Uterus (tissue), 3 donors: ENCODE measurements at regions not wholly inside any gene's neighbourhood (a gene's known extent, or its start where the extent isn't known, plus 50 kb on each side); places are given as distances from the start of the nearest gene placed in this dataset.

ENCODE experiments used
- DNase-seq, 2 donors: peaks; one replicate each; pipeline ENCODE4 v3.0.0-alpha.2; 2019 to 2020
- H3K27ac ChIP-seq, 2 donors: fragments of 200-600 bp; sonication (generic); 1 replicate in 1 of 2; 2 replicates in 1 of 2; pipeline ENCODE4 v1.5.1; 2016 to 2018
- H3K27me3 ChIP-seq, 2 donors: fragments of 200-600 bp; sonication (generic); one replicate each; pipeline ENCODE4 v1.5.1; 2018 to 2019; ENCODE audit warnings: control low read depth in 1 of 2
- H3K36me3 ChIP-seq, 2 donors: fragments of 200-600 bp; sonication (generic); one replicate each; pipeline ENCODE4 v1.5.1; 2019; ENCODE audit warnings: control low read depth in 1 of 2
- H3K4me1 ChIP-seq, 2 donors: fragments of 200-600 bp; sonication (generic); one replicate each; pipeline ENCODE4 v1.5.1; 2018 to 2019; ENCODE audit warnings: control low read depth in 1 of 2
- H3K4me3 ChIP-seq, 2 donors: fragments of 200-600 bp; sonication (generic); 1 replicate in 1 of 2; 2 replicates in 1 of 2; pipeline ENCODE4 v1.5.1; 2018 to 2019; ENCODE audit warnings: mild to moderate bottlenecking in 1 of 2
- H3K9me3 ChIP-seq, 2 donors: fragments of 200-600 bp; sonication (generic); one replicate each; pipeline ENCODE4 v1.5.1; 2019; ENCODE audit warnings: control low read depth in 1 of 2
- POLR2A ChIP-seq, 2 donors: fragments of 450-650 bp; IDR thresholded peaks; one replicate each; pipeline ENCODE4 v1.6.1; 2016; ENCODE audit warnings: antibody characterized with exemption in 2 of 2, mild to moderate bottlenecking in 1 of 2, moderate library complexity in 1 of 2
- intact Hi-C: fragments of 100-400 bp; cut with DNase I; formaldehyde crosslinking; loops from one replicate; pipeline ENCODE4 v1.15.1; 2023; ENCODE audit warnings: low total_unique reads
- TF ChIP-seq, protein P1 (sequence below), 4 experiments: fragments of 200-600 bp in 2 of 4; fragments of 450-650 bp in 2 of 4; sonication (generic) in 2 of 4; IDR thresholded peaks; one replicate each; pipeline ENCODE4 v1.5.1; 2016 to 2019; ENCODE audit warnings: antibody characterized with exemption in 4 of 4, mild to moderate bottlenecking in 2 of 4, moderate library complexity in 1 of 4
- donor health status: DM: yes; HTN: yes; CAD: no.

- no peaks in the 10 kb centered on the region for H3K27me3 ChIP-seq
- intact Hi-C loops = no loop called here
Measured at GRCh38 chr6:14699803-14700601, 545.9 kb upstream of the JARID2 start.

GRCh38 chr6:14701946-14702345 lies 543.9 kb upstream of the JARID2 start:
- H3K27me3 ChIP-seq = no peaks in the 10 kb centered on the region
- peaks cover 0 to 3% of the 10 kb centered on the region in 2 donors for H3K4me1 ChIP-seq
- TF ChIP-seq POLR2A (IDR thresholded peaks at IDR 0.05) = no peak
- TF ChIP-seq, protein P1, sequence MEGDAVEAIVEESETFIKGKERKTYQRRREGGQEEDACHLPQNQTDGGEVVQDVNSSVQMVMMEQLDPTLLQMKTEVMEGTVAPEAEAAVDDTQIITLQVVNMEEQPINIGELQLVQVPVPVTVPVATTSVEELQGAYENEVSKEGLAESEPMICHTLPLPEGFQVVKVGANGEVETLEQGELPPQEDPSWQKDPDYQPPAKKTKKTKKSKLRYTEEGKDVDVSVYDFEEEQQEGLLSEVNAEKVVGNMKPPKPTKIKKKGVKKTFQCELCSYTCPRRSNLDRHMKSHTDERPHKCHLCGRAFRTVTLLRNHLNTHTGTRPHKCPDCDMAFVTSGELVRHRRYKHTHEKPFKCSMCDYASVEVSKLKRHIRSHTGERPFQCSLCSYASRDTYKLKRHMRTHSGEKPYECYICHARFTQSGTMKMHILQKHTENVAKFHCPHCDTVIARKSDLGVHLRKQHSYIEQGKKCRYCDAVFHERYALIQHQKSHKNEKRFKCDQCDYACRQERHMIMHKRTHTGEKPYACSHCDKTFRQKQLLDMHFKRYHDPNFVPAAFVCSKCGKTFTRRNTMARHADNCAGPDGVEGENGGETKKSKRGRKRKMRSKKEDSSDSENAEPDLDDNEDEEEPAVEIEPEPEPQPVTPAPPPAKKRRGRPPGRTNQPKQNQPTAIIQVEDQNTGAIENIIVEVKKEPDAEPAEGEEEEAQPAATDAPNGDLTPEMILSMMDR (IDR thresholded peaks at IDR 0.05) = no peak
- no peak overlapping the region for H3K4me3 ChIP-seq
- no peaks in the 10 kb centered on the region for H3K9me3 ChIP-seq
- H3K36me3 ChIP-seq = no peaks in the 10 kb centered on the region
- no peak for DNase-seq
- intact Hi-C loops = no loop called here
- H3K27ac ChIP-seq = no peak overlapping the region

More at GRCh38 chr6:14699803-14700601, 545.9 kb upstream of the JARID2 start:
- no peak for DNase-seq
- Histone ChIP-seq H3K36me3 (no peaks in the 10 kb centered on the region), H3K4me3 (no peak overlapping the region), H3K9me3 (no peaks in the 10 kb centered on the region), H3K4me1 (no peaks in the 10 kb centered on the region), H3K27ac (no peak overlapping the region)
- no peak for TF ChIP-seq POLR2A (IDR thresholded peaks at IDR 0.05)
- TF ChIP-seq, protein P1 (IDR thresholded peaks at IDR 0.05) = no peak

DNA sequence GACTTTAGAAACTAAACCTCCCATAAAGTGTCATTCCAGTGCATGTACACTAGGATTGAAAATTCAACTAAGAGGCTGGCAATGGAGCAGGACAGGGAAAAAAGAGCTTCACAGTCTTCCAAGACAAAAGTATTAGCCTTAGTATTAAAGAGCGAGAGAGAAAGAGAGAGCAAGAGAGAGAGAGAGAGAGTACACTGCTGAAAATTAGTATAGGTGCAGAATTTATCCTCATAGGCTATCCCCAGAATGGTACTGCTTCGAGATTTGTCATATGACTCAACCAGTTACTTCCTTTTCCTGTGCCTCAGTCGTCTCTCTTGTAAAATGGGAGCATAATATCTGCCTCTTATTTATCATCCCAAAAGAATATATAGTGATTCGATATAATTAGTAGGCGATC lies 543.2 kb upstream of the JARID2 start:
- DNase-seq = no peak
- intact Hi-C loops = no loop called here
- no peak overlapping the region for H3K27ac ChIP-seq
- H3K4me3 ChIP-seq = no peak overlapping the region
- H3K27me3 ChIP-seq = no peaks in the 10 kb centered on the region
- H3K9me3 ChIP-seq = no peaks in the 10 kb centered on the region
- TF ChIP-seq, protein P1 (IDR thresholded peaks at IDR 0.05) = no peak
- no peak for TF ChIP-seq POLR2A (IDR thresholded peaks at IDR 0.05)
- H3K4me1 ChIP-seq = peaks cover 0 to 3% of the 10 kb centered on the region in 2 donors
- no peaks in the 10 kb centered on the region for H3K36me3 ChIP-seq

- intact Hi-C loops = no loop called here
- no peaks in the 10 kb centered on the region for H3K9me3 ChIP-seq
- no peaks in the 10 kb centered on the region for H3K27me3 ChIP-seq
- H3K4me1 ChIP-seq = peaks cover 0 to 3% of the 10 kb centered on the region in 2 donors
- TF ChIP-seq POLR2A (IDR thresholded peaks at IDR 0.05) = no peak
- TF ChIP-seq, protein P1 (IDR thresholded peaks at IDR 0.05) = no peak
- H3K27ac ChIP-seq = no peak overlapping the region
- H3K4me3 ChIP-seq = no peak overlapping the region
- DNase-seq = no peak
- H3K36me3 ChIP-seq = no peaks in the 10 kb centered on the region
Measured at GRCh38 chr6:14703586-14703985, 542.3 kb upstream of the JARID2 start.

- Histone ChIP-seq H3K4me1 (peaks cover 0 to 3% of the 10 kb centered on the region in 2 donors), H3K36me3 (no peaks in the 10 kb centered on the region), H3K27me3 (no peaks in the 10 kb centered on the region), H3K4me3 (no peak overlapping the region), H3K9me3 (no peaks in the 10 kb centered on the region), H3K27ac (peak overlapping the region in 1 of 2 donors; percentile 76)
- TF ChIP-seq POLR2A (IDR thresholded peaks at IDR 0.05) = no peak
- TF ChIP-seq, protein P1 (IDR thresholded peaks at IDR 0.05) = no peak
- DNase-seq = no peak
- intact Hi-C loops = no loop called here
Measured at GRCh38 chr6:14704383-14705271, 541.2 kb upstream of the JARID2 start.
